T-helper 2 cell treated with Interferon-gamma antibody and Interleukin-4, amounts not matched to agents 5 μg/mL and 100 μg/mL, for 36 hours (primary cell): ENCODE measurements at regions not wholly inside any gene's neighbourhood (a gene's known extent, or its start where the extent isn't known, plus 50 kb on each side); places are given as distances from the start of the nearest gene placed in this dataset.

Experiments used
- DNase-seq: peaks from one replicate; pipeline ENCODE4 v3.0.0; 2021; ENCODE audit warnings: low spot score
- H3K27ac Mint-ChIP-seq: one replicate; pipeline ENCODE4 v1.8.0; 2021; ENCODE audit warnings: mild to moderate bottlenecking, mixed read lengths
- H3K27me3 Mint-ChIP-seq: one replicate; pipeline ENCODE4 v1.8.0; 2021; ENCODE audit warnings: low read depth, mixed read lengths
- H3K36me3 Mint-ChIP-seq: one replicate; pipeline ENCODE4 v1.8.0; 2021; ENCODE audit warnings: low read depth, mixed read lengths
- H3K4me1 Mint-ChIP-seq: one replicate; pipeline ENCODE4 v1.8.0; 2021; ENCODE audit warnings: low read depth, mixed read lengths
- H3K4me3 Mint-ChIP-seq: one replicate; pipeline ENCODE4 v1.8.0; 2022; ENCODE audit warnings: mild to moderate bottlenecking, moderate library complexity, mixed read lengths
- H3K9me3 Mint-ChIP-seq: one replicate; pipeline ENCODE4 v1.8.0; 2021; ENCODE audit warnings: mixed read lengths

DNA sequence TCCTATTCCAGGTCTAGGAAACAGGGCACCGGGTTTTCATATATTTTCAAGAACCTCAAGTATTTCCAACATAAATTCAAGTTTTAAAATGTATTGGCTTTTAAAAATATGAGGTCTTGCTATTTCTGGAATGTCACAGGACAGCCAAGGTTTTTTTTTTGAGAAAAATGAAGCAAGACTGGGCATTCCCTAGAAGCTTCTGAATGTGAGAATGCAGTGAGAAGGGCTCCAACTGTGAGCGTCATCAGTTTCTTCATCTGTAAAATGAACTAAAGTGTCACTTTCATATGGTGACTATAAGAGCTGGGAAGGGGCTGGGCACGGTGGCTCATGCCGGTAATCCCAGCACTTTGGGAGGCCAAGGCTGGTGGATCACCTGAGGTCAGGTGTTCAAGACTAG, 455.8 kb upstream of the MAF start:
- Mint-ChIP-seq H3K27me3 (no peaks in the 10 kb centered on the region), H3K4me3 (no peak overlapping the region), H3K27ac (no peak overlapping the region), H3K9me3 (no peaks in the 10 kb centered on the region), H3K36me3 (no peaks in the 10 kb centered on the region), H3K4me1 (no peaks in the 10 kb centered on the region)
- no peak for DNase-seq

DNA sequence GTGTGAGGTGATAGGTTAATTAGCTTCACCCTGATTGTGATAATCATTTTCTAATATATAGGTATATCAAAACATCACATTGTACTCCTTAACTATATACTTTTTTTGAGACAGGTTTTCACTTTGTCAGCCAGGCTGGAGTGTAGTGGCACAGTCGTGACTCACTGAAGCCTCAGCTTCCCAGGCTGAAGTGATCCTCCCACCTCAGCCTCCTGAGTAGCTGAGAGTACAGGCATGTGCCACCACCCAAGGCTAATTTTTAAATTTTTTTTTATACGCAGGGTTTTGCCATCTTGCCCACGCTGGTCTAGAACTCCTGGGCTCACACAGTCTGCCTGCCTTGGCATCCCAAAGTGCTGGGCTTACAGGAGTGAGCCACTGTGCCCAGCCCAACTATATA, 455.3 kb upstream of the MAF start:
- no peaks in the 10 kb centered on the region for H3K9me3 Mint-ChIP-seq
- no peaks in the 10 kb centered on the region for H3K4me1 Mint-ChIP-seq
- no peak for DNase-seq
- H3K27ac Mint-ChIP-seq = no peak overlapping the region
- H3K4me3 Mint-ChIP-seq = no peak overlapping the region
- no peaks in the 10 kb centered on the region for H3K36me3 Mint-ChIP-seq
- H3K27me3 Mint-ChIP-seq = no peaks in the 10 kb centered on the region

DNA sequence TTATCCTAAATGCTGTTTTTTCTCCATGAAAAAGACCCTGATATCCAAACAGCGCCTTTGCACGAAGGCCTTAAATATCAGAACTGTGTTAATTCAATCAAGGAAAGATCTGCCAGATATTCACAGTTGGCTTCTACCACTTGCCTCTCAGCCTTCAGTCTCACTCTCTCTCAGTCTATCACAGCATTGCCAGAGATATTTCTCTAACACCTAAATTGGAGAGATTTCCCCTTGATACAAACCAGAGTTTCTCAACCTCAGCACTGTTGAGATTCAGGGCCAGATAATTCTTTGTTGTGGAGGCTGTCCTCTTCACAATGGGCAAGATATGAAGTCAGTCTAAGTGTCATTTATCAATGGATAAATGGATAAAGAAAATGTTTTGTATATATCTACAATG, 454.1 kb upstream of the MAF start:
- Mint-ChIP-seq H3K9me3 (no peaks in the 10 kb centered on the region), H3K27ac (no peak overlapping the region), H3K4me3 (no peak overlapping the region), H3K4me1 (no peaks in the 10 kb centered on the region), H3K36me3 (no peaks in the 10 kb centered on the region), H3K27me3 (no peaks in the 10 kb centered on the region)
- DNase-seq = no peak

DNA sequence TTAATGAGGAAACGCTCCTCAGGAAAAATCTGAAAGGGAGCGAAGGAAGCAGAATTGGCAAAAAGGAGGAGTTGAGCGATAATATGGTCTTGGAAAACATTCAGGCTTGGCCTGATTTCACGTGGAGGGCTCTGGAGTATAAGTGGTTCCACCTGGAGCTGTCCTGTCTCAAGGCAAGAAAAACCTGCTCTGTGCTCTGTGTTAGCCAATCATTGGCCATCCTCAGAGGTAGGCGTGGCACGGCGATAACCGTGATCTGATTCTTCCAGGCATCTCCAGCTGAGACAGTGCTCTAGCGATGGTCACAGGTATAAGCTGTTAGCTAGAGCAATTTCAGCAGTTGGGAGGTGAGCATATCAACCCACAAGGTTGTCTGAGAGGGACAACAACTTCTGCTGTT, 450.5 kb upstream of the MAF start:
- Mint-ChIP-seq H3K4me1 (no peaks in the 10 kb centered on the region), H3K9me3 (no peaks in the 10 kb centered on the region), H3K27me3 (no peaks in the 10 kb centered on the region), H3K4me3 (no peak overlapping the region), H3K27ac (no peak overlapping the region), H3K36me3 (no peaks in the 10 kb centered on the region)
- DNase-seq = no peak

DNA sequence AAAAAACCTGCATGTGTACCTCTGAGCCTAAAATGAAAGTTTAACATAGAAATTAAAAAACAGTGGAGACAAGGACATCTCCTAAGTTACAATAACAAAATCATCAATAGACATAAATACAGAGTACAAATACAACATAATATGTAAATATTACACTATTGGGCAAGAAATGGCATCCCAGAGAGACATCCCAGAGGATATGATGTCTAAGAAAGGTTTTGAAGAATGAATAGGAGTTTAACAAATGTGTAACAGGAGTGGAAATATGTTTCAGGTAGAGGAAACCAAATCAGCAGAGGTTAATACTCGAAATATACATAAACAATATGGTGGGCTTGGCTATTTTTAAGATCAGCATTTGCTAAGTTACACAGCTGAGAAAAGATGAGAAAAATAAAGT, 447.7 kb upstream of the MAF start:
- Mint-ChIP-seq H3K4me3 (no peak overlapping the region), H3K9me3 (no peaks in the 10 kb centered on the region)

DNA sequence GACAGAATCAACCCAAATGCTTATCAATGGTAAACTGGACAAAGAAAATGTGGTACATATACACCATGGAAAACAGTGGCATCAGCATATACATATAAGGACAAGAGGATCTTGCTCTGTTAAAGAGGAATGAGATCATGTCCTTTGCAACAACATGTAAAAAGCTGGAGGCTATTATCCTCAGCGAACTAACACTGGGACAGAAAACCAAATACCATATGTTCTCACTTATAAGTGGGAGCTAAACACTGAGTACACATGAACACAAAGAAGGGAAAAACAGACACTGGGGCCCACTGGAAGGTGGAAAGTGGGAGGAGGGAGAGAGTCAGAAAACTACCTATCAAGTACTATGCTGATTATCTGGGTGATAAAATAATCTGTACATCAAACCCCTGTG, 447.3 kb upstream of the MAF start:
- Mint-ChIP-seq H3K4me1 (no peaks in the 10 kb centered on the region), H3K27ac (no peak overlapping the region), H3K9me3 (no peaks in the 10 kb centered on the region), H3K36me3 (no peaks in the 10 kb centered on the region), H3K4me3 (no peak overlapping the region), H3K27me3 (peaks cover 2% of the 10 kb centered on the region)
- DNase-seq = no peak

More for the DNA sequence above, 447.7 kb upstream of the MAF start:
- Mint-ChIP-seq H3K27ac (no peak overlapping the region), H3K27me3 (peaks cover 2% of the 10 kb centered on the region), H3K4me1 (no peaks in the 10 kb centered on the region), H3K36me3 (no peaks in the 10 kb centered on the region)
- no peak for DNase-seq

DNA sequence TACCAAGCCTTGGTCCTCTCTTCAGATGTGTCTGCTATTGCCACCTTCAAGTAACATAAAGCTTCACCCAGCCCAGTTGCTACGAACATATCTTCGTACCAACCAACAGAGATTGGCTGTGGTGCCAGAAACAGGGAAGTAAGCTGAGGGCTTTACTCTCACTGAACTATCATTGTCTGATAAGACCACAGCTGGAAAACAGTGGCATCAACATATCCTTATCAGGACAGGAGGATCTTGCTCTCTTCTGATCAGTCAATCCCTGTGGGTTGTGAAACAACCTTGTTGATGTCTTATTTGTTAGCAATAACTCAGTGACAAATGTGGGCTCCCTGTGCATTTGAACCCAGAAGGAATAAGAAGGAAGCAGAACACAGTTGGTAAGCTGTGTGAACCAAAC, 446.3 kb upstream of the MAF start:
- no peaks in the 10 kb centered on the region for H3K36me3 Mint-ChIP-seq
- peaks cover 2% of the 10 kb centered on the region for H3K27me3 Mint-ChIP-seq
- no peak overlapping the region for H3K27ac Mint-ChIP-seq
- DNase-seq = no peak
- H3K4me3 Mint-ChIP-seq = no peak overlapping the region
- no peaks in the 10 kb centered on the region for H3K9me3 Mint-ChIP-seq
- no peaks in the 10 kb centered on the region for H3K4me1 Mint-ChIP-seq

DNA sequence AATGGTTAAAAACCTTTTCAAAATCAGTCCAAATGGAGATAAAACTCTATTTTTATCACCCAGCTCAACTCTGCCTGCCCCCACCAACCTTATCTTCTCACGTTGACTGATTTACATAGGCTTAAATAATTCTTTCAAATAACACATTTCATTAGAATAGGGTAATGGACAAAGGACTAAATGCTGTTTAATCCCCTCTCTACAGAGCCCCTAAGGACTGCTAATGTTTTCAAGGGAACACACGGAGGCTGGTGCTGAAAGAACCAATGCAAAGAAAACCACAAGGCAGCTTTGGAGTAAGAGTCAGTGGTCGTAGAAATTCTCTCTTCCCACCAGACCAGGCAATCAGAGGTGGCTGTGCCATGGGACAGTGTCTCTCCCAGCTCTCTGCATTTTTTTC, 445.7 kb upstream of the MAF start:
- no peaks in the 10 kb centered on the region for H3K4me1 Mint-ChIP-seq

DNA sequence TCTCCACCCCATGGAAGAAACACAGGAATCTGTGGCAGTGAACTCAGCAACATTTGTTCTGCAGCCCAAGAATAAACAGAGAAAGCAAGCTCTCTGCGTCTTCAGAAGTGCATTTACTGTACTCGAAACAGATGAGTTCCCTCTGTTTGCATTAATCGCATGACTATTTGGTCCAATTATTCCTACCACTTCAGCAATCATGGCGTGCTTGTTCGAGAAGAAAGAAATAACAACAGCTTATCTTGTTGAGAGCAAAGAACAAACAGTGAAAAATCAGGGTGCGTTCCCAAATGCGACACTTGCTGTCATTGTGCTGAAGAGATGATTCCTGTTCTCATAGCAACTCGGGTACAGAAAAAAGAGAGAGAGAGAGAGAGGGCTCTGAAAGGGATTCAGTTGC, 445.3 kb upstream of the MAF start:
- Mint-ChIP-seq H3K9me3 (no peaks in the 10 kb centered on the region), H3K4me1 (no peaks in the 10 kb centered on the region), H3K4me3 (no peak overlapping the region), H3K27me3 (peaks cover 2% of the 10 kb centered on the region), H3K36me3 (no peaks in the 10 kb centered on the region), H3K27ac (no peak overlapping the region)
- DNase-seq = no peak

More for the DNA sequence above, 445.7 kb upstream of the MAF start:
- Mint-ChIP-seq H3K27me3 (peaks cover 2% of the 10 kb centered on the region), H3K4me3 (no peak overlapping the region), H3K27ac (no peak overlapping the region), H3K36me3 (no peaks in the 10 kb centered on the region), H3K9me3 (no peaks in the 10 kb centered on the region)
- no peak for DNase-seq

DNA sequence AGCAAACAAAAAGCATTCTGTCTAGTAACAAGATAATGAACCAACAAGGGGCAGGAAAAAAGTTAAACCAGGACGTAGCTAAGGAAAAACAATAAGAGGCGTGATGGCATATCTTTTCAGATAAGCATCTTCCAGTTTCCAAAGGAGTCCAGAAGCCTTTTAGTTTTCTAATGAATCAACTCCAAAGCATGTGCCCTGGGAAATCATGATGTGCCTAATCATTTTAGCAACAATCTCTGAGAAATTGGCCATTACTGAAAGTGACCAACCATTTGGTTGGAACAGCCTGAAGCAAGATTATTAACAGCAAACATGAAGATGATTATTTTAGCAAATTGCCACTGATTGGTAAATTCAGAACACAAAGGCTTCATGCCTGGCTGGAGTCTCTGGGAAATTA, 440.9 kb upstream of the MAF start:
- Mint-ChIP-seq H3K36me3 (no peaks in the 10 kb centered on the region), H3K9me3 (no peaks in the 10 kb centered on the region), H3K4me3 (no peak overlapping the region), H3K27ac (no peak overlapping the region), H3K4me1 (no peaks in the 10 kb centered on the region), H3K27me3 (peaks cover 2% of the 10 kb centered on the region)
- no peak for DNase-seq

DNA sequence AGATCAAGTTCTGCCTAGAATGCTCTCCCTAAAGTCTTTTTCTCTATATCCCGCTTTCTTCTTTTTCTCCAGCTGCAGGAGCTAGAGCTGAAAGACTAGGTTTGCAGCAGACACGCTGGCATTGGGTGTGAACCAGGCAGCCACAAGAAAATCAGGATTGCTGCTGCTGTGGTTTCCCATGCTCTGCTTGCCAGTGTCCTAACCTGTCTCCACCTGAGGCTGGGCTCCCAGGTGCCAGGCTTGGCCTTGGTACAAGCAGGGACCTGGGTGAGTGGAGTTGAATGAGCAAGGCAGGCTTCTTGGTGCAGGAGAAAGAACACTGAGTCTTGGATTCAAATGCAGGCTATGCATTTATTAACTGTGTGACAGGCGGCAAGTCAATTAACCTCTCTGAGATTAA, 440.3 kb upstream of the MAF start:
- no peaks in the 10 kb centered on the region for H3K9me3 Mint-ChIP-seq
- H3K36me3 Mint-ChIP-seq = no peaks in the 10 kb centered on the region
- no peak overlapping the region for H3K4me3 Mint-ChIP-seq
- H3K27ac Mint-ChIP-seq = no peak overlapping the region
- no peaks in the 10 kb centered on the region for H3K4me1 Mint-ChIP-seq
- no peak for DNase-seq
- H3K27me3 Mint-ChIP-seq = peaks cover 2% of the 10 kb centered on the region

DNA sequence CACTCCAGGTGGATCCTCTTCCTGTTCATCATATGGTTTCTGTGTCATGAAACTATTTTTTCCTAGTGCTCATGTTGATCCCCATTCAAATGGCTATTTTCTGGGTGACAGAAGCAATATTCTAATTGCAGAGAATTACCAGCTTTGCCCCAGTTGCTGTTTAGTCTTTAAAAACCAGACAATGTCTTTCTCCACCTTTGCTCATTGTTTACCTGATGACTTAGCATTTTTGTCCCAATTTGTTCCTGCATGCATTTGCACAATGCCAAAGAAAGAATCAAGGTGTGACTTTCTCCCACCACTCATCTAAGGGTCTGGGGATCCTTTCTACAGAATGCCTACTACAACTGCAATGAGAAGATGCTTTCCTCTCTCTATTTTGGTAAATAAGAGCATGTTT, 439.9 kb upstream of the MAF start:
- H3K27ac Mint-ChIP-seq = no peak overlapping the region

DNA sequence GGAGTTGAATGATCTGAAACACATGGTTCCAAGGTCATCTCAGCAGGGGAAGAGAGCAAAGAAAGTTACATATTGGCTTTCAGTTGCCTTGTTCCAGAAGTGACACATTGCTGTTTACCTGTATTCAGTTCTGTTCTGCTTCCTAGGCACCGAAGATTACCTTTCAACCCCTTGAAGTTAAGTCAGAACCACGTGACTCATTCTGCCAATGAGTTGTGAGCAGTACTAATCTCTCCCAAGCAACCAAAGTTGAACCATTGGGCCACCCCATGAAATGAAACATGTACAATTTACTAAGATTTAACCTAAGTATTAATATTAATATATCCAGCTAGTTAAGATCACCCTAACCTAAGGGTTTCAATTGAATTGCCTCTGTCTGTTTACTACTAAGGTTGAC, 439.2 kb upstream of the MAF start:
- no peak overlapping the region for H3K4me3 Mint-ChIP-seq
- no peaks in the 10 kb centered on the region for H3K9me3 Mint-ChIP-seq
- H3K36me3 Mint-ChIP-seq = no peaks in the 10 kb centered on the region
- no peak overlapping the region for H3K27ac Mint-ChIP-seq
- no peak for DNase-seq
- peaks cover 2% of the 10 kb centered on the region for H3K27me3 Mint-ChIP-seq
- no peaks in the 10 kb centered on the region for H3K4me1 Mint-ChIP-seq

More for the DNA sequence above, 439.9 kb upstream of the MAF start:
- DNase-seq = no peak
- H3K36me3 Mint-ChIP-seq = no peaks in the 10 kb centered on the region
- H3K4me3 Mint-ChIP-seq = no peak overlapping the region
- no peaks in the 10 kb centered on the region for H3K4me1 Mint-ChIP-seq
- peaks cover 2% of the 10 kb centered on the region for H3K27me3 Mint-ChIP-seq
- no peaks in the 10 kb centered on the region for H3K9me3 Mint-ChIP-seq

DNA sequence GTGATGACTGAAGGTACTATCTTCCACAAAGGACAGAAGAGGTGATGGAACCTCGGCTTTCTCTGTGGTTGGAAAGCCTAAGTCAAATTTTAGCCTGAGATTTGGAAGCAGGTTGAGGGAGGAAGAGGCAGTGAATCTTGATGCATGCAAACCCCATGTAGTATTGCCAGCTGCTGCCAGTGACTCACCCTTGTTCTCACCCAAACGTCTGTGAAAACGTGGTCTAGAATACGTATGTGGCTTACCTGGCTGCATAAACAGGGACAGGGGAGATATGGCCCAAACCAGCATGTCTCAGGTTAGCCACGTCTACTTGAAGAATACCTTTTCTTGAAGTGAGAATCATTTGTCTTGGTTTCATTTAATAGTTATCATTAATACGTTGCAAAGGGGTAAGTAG, 438.0 kb upstream of the MAF start:
- H3K27ac Mint-ChIP-seq = no peak overlapping the region
- no peaks in the 10 kb centered on the region for H3K27me3 Mint-ChIP-seq
- H3K36me3 Mint-ChIP-seq = no peaks in the 10 kb centered on the region
- H3K9me3 Mint-ChIP-seq = no peaks in the 10 kb centered on the region
- no peak for DNase-seq
- H3K4me1 Mint-ChIP-seq = no peaks in the 10 kb centered on the region
- H3K4me3 Mint-ChIP-seq = no peak overlapping the region

DNA sequence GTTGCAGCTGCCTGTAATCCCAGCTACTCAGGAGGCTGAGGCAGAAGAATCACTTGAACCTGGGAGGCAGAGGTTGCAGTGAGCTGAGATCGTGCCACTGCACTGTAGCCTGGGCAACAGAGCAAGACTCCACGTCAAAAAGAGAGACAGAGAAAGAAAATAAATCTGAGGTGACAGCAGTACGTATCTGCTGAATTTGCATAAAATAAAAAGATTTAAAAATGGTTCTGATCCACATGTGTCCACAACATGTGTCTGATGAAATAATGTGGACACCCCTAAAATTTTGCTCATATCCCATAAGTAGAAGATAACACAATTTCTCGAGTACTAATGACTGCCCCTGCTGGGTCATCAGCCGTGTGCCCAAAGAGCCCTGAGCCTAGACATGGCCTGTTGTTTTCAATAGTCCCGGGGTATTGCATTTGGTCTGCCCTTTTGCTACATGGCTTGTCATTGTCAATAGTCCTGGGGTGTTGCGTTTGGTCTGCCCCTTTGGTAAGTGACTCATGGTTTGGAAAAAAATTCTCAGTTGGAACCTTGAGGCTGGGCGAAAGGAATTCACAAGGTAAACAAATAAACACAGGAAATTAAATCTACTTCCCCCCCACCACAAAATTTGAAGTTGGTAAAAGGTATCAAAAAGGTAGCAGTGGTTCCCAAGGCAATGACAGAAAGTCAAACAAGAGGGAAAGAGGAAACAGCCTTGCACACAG, 434.6 kb upstream of the MAF start:
- Mint-ChIP-seq H3K4me1 (no peaks in the 10 kb centered on the region), H3K36me3 (no peaks in the 10 kb centered on the region), H3K27me3 (no peaks in the 10 kb centered on the region), H3K4me3 (no peak overlapping the region), H3K27ac (no peak overlapping the region), H3K9me3 (no peaks in the 10 kb centered on the region)
- DNase-seq = no peak
